ENCODE measurements at regions not wholly inside any gene's neighbourhood (a gene's known extent, or its start where the extent isn't known, plus 50 kb on each side); places are given as distances from the start of the nearest gene placed in this dataset.

DNA sequence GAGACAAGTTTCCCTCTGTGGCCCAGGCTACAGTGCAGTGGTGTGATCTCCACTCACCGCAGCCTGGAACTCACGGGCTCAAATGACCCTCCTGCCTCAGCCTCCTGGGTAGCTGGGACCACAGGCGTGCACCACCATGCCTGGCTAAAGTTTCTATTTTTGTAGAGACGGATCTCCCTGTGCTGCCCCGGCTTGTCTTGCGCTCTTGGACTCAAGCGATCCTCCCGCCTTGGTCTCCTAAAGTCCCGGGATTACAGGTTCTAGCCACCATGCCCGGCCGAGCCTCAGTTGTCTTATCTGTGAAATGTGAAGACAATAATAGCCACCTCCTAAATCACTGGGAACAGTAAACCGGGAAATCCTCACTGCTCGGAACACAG is 88.1 kb downstream of the FOXL3 start:
- TF ChIP-seq, protein P1, sequence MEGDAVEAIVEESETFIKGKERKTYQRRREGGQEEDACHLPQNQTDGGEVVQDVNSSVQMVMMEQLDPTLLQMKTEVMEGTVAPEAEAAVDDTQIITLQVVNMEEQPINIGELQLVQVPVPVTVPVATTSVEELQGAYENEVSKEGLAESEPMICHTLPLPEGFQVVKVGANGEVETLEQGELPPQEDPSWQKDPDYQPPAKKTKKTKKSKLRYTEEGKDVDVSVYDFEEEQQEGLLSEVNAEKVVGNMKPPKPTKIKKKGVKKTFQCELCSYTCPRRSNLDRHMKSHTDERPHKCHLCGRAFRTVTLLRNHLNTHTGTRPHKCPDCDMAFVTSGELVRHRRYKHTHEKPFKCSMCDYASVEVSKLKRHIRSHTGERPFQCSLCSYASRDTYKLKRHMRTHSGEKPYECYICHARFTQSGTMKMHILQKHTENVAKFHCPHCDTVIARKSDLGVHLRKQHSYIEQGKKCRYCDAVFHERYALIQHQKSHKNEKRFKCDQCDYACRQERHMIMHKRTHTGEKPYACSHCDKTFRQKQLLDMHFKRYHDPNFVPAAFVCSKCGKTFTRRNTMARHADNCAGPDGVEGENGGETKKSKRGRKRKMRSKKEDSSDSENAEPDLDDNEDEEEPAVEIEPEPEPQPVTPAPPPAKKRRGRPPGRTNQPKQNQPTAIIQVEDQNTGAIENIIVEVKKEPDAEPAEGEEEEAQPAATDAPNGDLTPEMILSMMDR (conservative IDR thresholded peaks at IDR 0.05 in 1 of 2, IDR thresholded peaks at IDR 0.05 in 1 of 2; ENCODE audit: extremely low read depth in 1 of 2, insufficient read depth in 1 of 2, low read depth in 1 of 2, low read length in 2 of 2): no peak
- TF ChIP-seq EZH2 (IDR thresholded peaks at IDR 0.05; ENCODE audit: borderline replicate concordance, low read length): no peak

All from mammary epithelial cell (primary cell).